NCI-H2171 treated with DMSO at 0.1 percent for 48 hours (cell line): ENCODE measurements at regions not wholly inside any gene's neighbourhood (a gene's known extent, or its start where the extent isn't known, plus 50 kb on each side); places are given as distances from the start of the nearest gene placed in this dataset.
"Not testable (repeated sequence)": the region's sequence is repeated elsewhere in the genome, so short reads cannot be mapped to it uniquely, and the experiment has no call there.

Experiments used
- DNase-seq: peaks from one replicate; lab custom pipeline; 2025; lab: John Stamatoyannopoulos, UW

- not testable (repeated sequence) for DNase-seq
These were observed 167.2 kb downstream of the BCL2L11 start for GRCh38 chr2:111287646-111288568.

DNA sequence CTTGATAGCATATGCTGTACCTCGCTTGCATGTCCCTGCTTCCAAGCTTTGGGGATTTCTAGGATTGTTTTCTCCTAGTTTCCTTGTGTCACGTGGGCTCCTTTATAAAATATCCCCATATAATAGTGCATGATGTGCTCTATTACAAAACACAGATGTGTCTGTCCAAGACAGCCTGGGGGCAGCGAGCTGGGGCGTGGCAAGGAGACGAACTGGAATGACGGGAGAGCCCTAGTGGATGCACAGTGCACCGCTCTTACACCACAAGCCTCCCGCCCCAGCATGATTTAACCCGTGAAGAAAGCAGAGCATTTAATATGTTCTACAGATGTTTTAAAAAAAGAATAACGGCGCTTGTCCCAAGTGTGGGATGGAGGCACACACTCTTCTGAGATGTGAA is 169.7 kb downstream of the BCL2L11 start:
- DNase-seq = not testable (repeated sequence)

DNA sequence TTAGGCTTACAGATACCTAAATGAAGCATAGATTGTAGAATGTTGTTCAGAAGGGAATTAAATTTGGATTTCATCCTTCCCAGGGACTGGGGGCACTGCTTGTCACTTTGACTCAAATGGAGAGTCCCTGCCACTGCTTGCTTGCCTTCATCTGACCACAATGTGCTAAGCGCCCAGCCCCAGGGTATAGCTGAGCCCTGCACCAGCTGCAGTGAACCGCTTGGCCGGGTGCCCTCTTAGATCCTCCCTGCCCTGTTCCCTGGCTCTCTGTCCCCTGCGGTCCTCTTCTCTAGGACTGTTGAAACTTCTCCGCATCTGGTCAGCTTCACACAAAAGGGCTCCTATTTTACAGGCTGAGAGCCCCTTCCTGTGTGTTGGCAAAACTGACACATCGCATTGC is 170.9 kb downstream of the BCL2L11 start:
- not testable (repeated sequence) for DNase-seq

DNA sequence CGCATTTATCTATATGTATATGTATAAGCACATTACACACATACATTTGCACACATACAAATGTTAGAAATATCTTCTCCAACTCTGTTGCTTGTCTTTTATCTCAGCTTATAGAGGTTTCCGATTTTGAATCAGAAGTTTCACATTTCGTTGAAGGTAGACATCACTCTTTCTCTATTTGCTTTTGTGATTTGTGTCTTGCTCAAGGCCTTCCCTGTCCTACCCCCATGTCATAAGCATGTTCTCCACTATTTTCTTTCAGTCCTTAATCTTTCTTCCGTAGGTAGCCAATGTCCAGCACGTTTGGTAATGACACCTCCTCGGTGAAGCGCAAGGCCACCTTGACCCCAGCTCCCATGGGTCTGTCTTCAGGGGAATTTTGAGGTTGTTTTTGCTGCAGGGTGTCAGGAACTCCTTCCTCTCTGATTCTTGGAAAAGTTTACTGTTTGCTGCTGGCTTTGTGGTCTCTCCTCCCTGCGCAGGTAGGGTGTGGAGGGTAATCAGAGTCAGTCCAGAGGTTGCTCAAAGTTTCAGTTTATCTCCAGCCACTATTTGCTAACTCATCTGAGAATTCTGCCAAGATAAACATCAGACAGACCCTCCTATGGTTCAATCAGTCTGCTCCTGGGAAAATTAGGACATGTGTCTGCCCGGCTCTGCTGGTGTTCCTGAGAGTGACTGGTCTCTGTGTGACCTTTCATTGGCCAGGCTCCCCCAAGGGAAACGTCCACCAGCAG is 171.7 kb downstream of the BCL2L11 start:
- DNase-seq = not testable (repeated sequence)

- not testable (repeated sequence) for DNase-seq
These were observed 174.0 kb downstream of the BCL2L11 start for GRCh38 chr2:111294699-111295098.

GRCh38 chr2:111296122-111296804 is 175.5 kb downstream of the BCL2L11 start:
- not testable (repeated sequence) for DNase-seq

GRCh38 chr2:111297128-111297527 is 176.4 kb downstream of the BCL2L11 start:
- DNase-seq = not testable (repeated sequence)

GRCh38 chr2:111298927-111299326 is 178.2 kb downstream of the BCL2L11 start:
- DNase-seq = not testable (repeated sequence)

- not testable (repeated sequence) for DNase-seq
These were observed 178.9 kb downstream of the BCL2L11 start for GRCh38 chr2:111299635-111300034.

DNA sequence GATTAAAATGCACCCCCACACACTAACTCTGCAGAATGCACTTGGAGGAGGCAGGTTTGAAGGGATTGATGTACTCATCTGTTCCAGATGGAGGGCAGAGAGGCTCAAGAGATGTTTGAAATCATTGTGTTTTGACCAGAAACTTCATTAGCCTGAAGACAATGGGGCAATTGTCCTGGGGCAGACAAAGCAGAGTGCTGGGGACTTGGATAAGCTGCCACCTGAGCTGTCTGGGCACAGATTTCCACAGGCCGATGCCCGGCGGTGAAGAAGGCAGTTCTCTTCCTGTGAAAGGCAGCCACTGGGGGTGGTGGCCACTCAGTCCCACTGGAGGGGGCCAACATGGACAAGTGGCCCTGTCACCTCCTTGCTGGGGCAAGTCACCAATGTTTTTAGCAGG is 181.0 kb downstream of the BCL2L11 start:
- DNase-seq = not testable (repeated sequence)

DNA sequence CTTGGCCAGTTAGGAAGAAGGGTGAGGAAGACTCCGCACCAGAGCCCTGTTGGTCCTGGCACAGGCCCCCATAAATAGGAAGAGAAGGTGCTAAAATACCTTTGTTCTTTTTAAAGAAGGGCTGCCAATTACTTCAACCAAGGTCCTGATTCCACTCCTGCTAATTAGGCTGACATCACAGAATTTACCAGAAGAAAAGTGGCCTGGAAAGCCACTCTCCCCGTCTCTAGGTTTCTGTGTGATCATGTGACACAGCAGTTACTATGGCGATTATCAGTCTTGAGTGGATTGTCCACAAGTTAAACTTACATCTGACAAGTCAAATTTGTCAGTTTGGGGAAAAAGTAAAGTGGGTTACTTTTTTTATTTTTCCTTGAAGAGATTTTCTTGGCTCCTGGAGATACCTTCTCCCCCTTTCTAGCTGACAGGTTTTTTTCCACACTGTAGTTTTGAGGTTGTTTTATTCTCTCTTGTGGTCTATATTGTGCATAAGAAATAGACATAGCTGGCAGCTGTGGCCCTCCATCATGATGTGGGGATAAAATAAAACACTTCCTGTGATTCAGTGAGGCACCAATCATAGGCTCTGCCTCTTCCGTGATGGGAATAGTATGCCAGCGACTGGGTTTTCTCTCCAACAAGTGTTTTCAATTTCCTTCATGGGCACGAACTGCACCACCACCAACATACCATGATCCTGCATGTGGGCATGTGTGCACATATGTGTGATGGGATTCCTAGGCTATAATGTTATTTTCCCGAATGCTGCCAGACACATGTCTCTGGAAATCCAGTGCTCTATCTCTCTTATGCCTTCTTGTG is 181.9 kb downstream of the BCL2L11 start:
- DNase-seq = not testable (repeated sequence)

DNA sequence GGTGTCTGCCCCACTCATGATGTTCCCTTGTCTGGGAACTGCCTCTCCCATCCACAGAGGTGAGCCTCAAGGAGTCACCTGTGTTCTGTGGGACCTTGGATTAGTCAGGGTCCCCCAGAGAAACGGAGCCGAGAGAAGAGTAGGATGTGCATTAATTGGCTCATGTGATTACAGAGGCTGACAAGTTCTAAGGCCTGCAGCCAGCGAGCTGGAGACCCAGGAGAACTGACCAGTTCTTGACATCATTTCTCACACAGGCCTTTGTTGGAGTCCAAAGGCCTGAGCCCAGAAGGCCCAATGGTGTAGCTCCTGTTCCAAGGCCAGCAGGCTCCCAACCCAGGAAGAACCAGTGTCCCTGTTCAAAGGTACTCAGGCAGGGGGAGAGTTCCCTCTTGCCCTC is 186.6 kb downstream of the BCL2L11 start:
- DNase-seq = not testable (repeated sequence)

GRCh38 chr2:111309231-111310075 is 188.7 kb downstream of the BCL2L11 start:
- DNase-seq = not testable (repeated sequence)

GRCh38 chr2:111310395-111310794 is 189.7 kb downstream of the BCL2L11 start:
- not testable (repeated sequence) for DNase-seq

- not testable (repeated sequence) for DNase-seq
These were observed 190.9 kb downstream of the BCL2L11 start for GRCh38 chr2:111311568-111311967.

- not testable (repeated sequence) for DNase-seq
These were observed 192.3 kb downstream of the BCL2L11 start for GRCh38 chr2:111312897-111313607.

DNA sequence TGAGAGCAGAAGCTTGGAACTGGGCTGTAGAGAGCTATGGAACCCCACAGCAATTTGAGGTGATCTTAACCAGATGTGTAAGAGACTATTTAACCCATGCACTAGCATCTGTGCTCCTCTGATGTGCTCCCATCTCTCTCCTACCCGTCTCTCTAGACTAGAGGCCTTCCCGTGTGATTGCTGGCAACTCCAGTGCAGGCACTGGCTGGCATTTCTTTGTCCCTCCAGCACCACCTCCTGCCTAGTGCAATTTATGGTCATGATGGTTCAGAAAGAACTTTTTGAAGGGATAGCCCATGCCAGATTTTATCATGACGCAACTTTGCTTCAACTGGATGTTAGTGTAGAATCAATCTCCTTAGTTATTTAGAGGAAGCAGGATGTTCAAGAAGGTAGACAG is 193.0 kb downstream of the BCL2L11 start:
- not testable (repeated sequence) for DNase-seq

GRCh38 chr2:111315188-111315917 is 194.6 kb downstream of the BCL2L11 start:
- DNase-seq = not testable (repeated sequence)

GRCh38 chr2:111316221-111316741 is 195.6 kb downstream of the BCL2L11 start:
- not testable (repeated sequence) for DNase-seq
